OCI-LY1 (cell line): ENCODE measurements at regions not wholly inside any gene's neighbourhood (a gene's known extent, or its start where the extent isn't known, plus 50 kb on each side); places are given as distances from the start of the nearest gene placed in this dataset.

Source experiments
- H2AFZ ChIP-seq: fragments of 200-600 bp; sonication (generic), shearing (Covaris generic); 2 replicates; pipeline ENCODE4 v1.6.0; 2014; ENCODE audit warnings: antibody characterized with exemption, mild to moderate bottlenecking, low read length
- H3F3A ChIP-seq: fragments of 200-600 bp; sonication (generic), shearing (Covaris generic); 2 replicates; pipeline ENCODE4 v1.6.0; 2014; ENCODE audit warnings: mild to moderate bottlenecking, antibody characterized with exemption, low read length, moderate library complexity; ENCODE audit not compliant: insufficient read depth
- H3K27ac ChIP-seq: fragments of 200-600 bp; sonication (generic); 2 replicates; pipeline ENCODE4 v1.5.1; 2014; ENCODE audit warnings: low read length, mixed run types, mild to moderate bottlenecking, low read depth; ENCODE audit not compliant: poor library complexity, severe bottlenecking
- H3K27me3 ChIP-seq: fragments of 200-600 bp; sonication (generic); 2 replicates; pipeline ENCODE4 v1.6.0; 2014; ENCODE audit warnings: antibody characterized with exemption, mild to moderate bottlenecking, low read length, moderate library complexity; ENCODE audit not compliant: insufficient read depth
- H3K36me3 ChIP-seq: fragments of 200-600 bp; sonication (generic); 2 replicates; pipeline ENCODE4 v1.6.1; 2014; ENCODE audit warnings: mild to moderate bottlenecking, antibody characterized with exemption, low read length, moderate library complexity, mixed read lengths; ENCODE audit not compliant: insufficient read depth
- H3K4me1 ChIP-seq: fragments of 200-600 bp; sonication (generic); 2 replicates; pipeline ENCODE4 v1.5.1; 2014; ENCODE audit warnings: mild to moderate bottlenecking, low read length, moderate library complexity; ENCODE audit not compliant: insufficient read depth, severe bottlenecking
- H3K4me2 ChIP-seq: fragments of 200-600 bp; sonication (generic), shearing (Covaris generic); 2 replicates; pipeline ENCODE4 v1.6.1; 2014; ENCODE audit warnings: low read length
- H3K4me3 ChIP-seq: fragments of 200-600 bp; sonication (generic); 2 replicates; pipeline ENCODE4 v1.5.1; 2014; ENCODE audit warnings: low read length, low read depth, mild to moderate bottlenecking, mixed read lengths; ENCODE audit not compliant: poor library complexity, severe bottlenecking
- H3K79me2 ChIP-seq: fragments of 200-600 bp; shearing (Covaris generic); 2 replicates; pipeline ENCODE4 v1.6.1; 2016; ENCODE audit warnings: mixed run types, low read length, mixed read lengths; ENCODE audit not compliant: insufficient read depth
- H3K9ac ChIP-seq: fragments of 200-600 bp; sonication (generic), shearing (Covaris generic); 2 replicates; pipeline ENCODE4 v1.6.1; 2014; ENCODE audit warnings: mild to moderate bottlenecking, low read length, mixed read lengths
- H3K9me2 ChIP-seq: fragments of 200-600 bp; sonication (generic), shearing (Covaris generic); 2 replicates; pipeline ENCODE4 v1.6.1; 2014; ENCODE audit warnings: low read depth, mild to moderate bottlenecking, low read length, mixed read lengths
- H3K9me3 ChIP-seq: fragments of 200-600 bp; shearing (Covaris generic); 2 replicates; pipeline ENCODE4 v1.6.1; 2014; ENCODE audit warnings: low read length, mixed read lengths
- H4K20me1 ChIP-seq: fragments of 200-600 bp; sonication (generic), shearing (Covaris generic); 2 replicates; pipeline ENCODE4 v1.6.0; 2016; ENCODE audit warnings: mild to moderate bottlenecking, low read length; ENCODE audit not compliant: insufficient read depth
- EZH2 ChIP-seq: fragments of 200-600 bp; sonication (generic), shearing (Covaris generic); IDR thresholded peaks from 2 replicates; pipeline ENCODE4 v1.8.0; 2017; ENCODE audit warnings: borderline replicate concordance, mixed run types, mild to moderate bottlenecking, antibody characterized with exemption, low read length, moderate library complexity, mixed read lengths
- TF ChIP-seq, protein P1 (sequence below): fragments of 200-600 bp; sonication (generic), shearing (Covaris generic); IDR thresholded peaks from 2 replicates; pipeline ENCODE4 v1.5.1; 2017; ENCODE audit warnings: mild to moderate bottlenecking, antibody characterized with exemption, low read length, moderate library complexity, mixed read lengths

DNA sequence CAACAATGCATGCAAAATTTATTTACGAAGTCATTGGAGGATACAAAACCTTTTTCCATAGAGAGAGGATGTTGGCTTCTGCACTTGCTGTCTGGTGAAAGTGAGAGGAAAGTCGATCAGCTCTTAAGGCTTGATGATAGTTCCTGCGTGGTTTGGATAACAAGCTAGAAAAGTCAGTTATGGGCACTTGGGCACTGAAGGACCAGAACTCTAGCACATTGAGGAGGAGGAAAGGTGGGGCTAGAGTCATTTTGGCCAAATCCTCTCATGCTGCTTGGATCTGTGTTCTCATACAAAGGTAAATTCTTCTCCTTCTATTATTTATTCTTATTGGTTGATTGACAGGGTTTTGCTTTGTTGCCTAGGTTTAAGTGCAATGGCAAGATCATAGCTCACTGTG, 245.9 kb upstream of the ADAMTSL1 start:
- H3K9me2 ChIP-seq, result no peaks in the 10 kb centered on the region
- no peaks in the 10 kb centered on the region for H3K27me3 ChIP-seq
- no peaks in the 10 kb centered on the region for H3K9me3 ChIP-seq
- no peak overlapping the region for H3K27ac ChIP-seq
- H3K36me3 ChIP-seq, result no peaks in the 10 kb centered on the region
- no peaks in the 10 kb centered on the region for H3K4me1 ChIP-seq
- H3K4me2 ChIP-seq, result no peak overlapping the region
- no peaks in the 10 kb centered on the region for H4K20me1 ChIP-seq
- H3K9ac ChIP-seq, result no peak overlapping the region
- H3F3A ChIP-seq, result no peaks in the 10 kb centered on the region
- H3K4me3 ChIP-seq, result no peak overlapping the region
- H2AFZ ChIP-seq, result no peak overlapping the region
- TF ChIP-seq, protein P1, sequence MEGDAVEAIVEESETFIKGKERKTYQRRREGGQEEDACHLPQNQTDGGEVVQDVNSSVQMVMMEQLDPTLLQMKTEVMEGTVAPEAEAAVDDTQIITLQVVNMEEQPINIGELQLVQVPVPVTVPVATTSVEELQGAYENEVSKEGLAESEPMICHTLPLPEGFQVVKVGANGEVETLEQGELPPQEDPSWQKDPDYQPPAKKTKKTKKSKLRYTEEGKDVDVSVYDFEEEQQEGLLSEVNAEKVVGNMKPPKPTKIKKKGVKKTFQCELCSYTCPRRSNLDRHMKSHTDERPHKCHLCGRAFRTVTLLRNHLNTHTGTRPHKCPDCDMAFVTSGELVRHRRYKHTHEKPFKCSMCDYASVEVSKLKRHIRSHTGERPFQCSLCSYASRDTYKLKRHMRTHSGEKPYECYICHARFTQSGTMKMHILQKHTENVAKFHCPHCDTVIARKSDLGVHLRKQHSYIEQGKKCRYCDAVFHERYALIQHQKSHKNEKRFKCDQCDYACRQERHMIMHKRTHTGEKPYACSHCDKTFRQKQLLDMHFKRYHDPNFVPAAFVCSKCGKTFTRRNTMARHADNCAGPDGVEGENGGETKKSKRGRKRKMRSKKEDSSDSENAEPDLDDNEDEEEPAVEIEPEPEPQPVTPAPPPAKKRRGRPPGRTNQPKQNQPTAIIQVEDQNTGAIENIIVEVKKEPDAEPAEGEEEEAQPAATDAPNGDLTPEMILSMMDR, result no peak
- no peak for TF ChIP-seq EZH2
- no peaks in the 10 kb centered on the region for H3K79me2 ChIP-seq

DNA sequence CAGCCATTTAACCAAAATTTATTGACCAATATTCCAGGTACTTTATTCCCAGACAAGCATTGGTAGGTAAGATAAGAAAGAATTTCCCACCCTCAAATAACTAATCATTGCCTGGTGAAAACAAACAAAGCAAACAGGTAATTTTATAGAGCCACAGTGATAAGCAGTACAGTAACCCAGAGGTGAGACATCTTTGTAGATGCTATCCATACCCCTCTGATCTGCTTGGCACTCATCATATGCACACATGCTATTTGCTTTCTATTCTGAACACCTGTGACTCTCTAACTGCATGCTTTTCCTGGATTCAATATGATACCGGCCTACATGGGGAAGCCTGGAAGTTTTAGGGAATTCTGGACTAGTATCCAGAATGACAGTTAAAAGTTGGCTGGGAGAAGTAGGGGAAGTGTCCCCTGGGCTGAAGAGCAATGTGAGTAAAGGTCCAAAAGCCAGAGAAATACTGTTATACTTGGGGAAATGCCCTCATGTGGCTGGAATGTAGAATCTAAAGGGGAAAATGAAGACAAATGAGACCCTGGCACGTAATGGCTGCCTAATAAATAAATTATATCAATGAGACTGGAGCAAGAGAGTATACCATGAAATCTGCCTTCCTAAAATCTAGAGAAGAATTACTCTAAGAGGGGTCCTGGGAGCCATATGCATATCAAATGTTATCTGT, 243.8 kb upstream of the ADAMTSL1 start:
- H3K9ac ChIP-seq, result no peak overlapping the region
- no peak overlapping the region for H3K27ac ChIP-seq
- no peak overlapping the region for H2AFZ ChIP-seq
- H3K9me2 ChIP-seq, result no peaks in the 10 kb centered on the region
- H3F3A ChIP-seq, result no peaks in the 10 kb centered on the region
- no peak for TF ChIP-seq EZH2
- TF ChIP-seq, protein P1, result no peak
- H3K4me1 ChIP-seq, result no peaks in the 10 kb centered on the region
- no peaks in the 10 kb centered on the region for H3K27me3 ChIP-seq
- H4K20me1 ChIP-seq, result no peaks in the 10 kb centered on the region
- H3K4me3 ChIP-seq, result no peak overlapping the region
- H3K79me2 ChIP-seq, result no peaks in the 10 kb centered on the region
- no peaks in the 10 kb centered on the region for H3K36me3 ChIP-seq
- H3K9me3 ChIP-seq, result no peaks in the 10 kb centered on the region
- H3K4me2 ChIP-seq, result no peak overlapping the region

DNA sequence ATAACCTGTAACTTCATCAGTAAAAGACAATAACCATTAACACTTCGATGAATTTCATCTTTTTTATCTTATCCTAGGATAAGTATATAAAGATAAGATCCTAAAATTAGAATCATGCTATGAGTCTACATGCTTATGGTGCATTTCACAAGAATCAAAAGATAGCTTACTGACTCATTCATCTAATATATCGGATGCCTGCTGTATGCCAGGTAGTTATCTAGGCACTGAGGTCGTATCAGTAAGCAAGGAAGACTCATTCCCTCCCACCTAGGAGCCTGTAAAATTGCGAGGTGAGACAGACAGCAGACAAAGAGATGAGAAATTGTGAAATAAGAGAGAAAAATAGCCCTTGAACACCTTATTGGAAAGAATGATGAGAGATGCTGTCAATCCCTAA, 240.6 kb upstream of the ADAMTSL1 start:
- Histone ChIP-seq H3K4me2 (no peak overlapping the region), H3K9me2 (no peaks in the 10 kb centered on the region), H3K9ac (no peak overlapping the region), H3K4me3 (no peak overlapping the region), H3K79me2 (no peaks in the 10 kb centered on the region), H2AFZ (no peak overlapping the region), H3K9me3 (no peaks in the 10 kb centered on the region), H3K27ac (no peak overlapping the region), H3K36me3 (no peaks in the 10 kb centered on the region), H3K4me1 (no peaks in the 10 kb centered on the region), H3K27me3 (no peaks in the 10 kb centered on the region), H4K20me1 (no peaks in the 10 kb centered on the region), H3F3A (no peaks in the 10 kb centered on the region)
- TF ChIP-seq EZH2, result no peak
- TF ChIP-seq, protein P1, result no peak
